GM18511 (cell line): ENCODE measurements at regions not wholly inside any gene's neighbourhood (a gene's known extent, or its start where the extent isn't known, plus 50 kb on each side); places are given as distances from the start of the nearest gene placed in this dataset.

Source experiments
- ATAC-seq: cut with Tn5 transposase; IDR thresholded peaks from one replicate; pipeline ENCODE4 v1.9.1; 2021; ENCODE audit warnings: mild to moderate bottlenecking, moderate library complexity; ENCODE audit not compliant: unreplicated experiment

- no peak for ATAC-seq
Observed at GRCh38 chr1:239538239-239538988, 152.0 kb downstream of the CHRM3 start.

GRCh38 chr1:239539051-239539450, 152.7 kb downstream of the CHRM3 start:
- ATAC-seq: no peak

- no peak for ATAC-seq
Observed at GRCh38 chr1:239539812-239540211, 153.4 kb downstream of the CHRM3 start.

- no peak for ATAC-seq
Observed at GRCh38 chr1:239543873-239544272, 157.5 kb downstream of the CHRM3 start.

- ATAC-seq: no peak
Observed at GRCh38 chr1:239545466-239545865, 159.1 kb downstream of the CHRM3 start.

GRCh38 chr1:239547987-239548386, 161.6 kb downstream of the CHRM3 start:
- ATAC-seq: no peak

GRCh38 chr1:239550178-239550577, 163.8 kb downstream of the CHRM3 start:
- no peak for ATAC-seq

- no peak for ATAC-seq
Observed at GRCh38 chr1:239555350-239555749, 169.0 kb downstream of the CHRM3 start.

GRCh38 chr1:239558559-239558958, 172.2 kb downstream of the CHRM3 start:
- ATAC-seq: no peak

GRCh38 chr1:239558991-239559390, 172.6 kb downstream of the CHRM3 start:
- no peak for ATAC-seq

- no peak for ATAC-seq
Observed at GRCh38 chr1:239560921-239561320, 174.6 kb downstream of the CHRM3 start.

- no peak for ATAC-seq
Observed at GRCh38 chr1:239562095-239562494, 175.7 kb downstream of the CHRM3 start.

GRCh38 chr1:239563681-239564080, 177.3 kb downstream of the CHRM3 start:
- no peak for ATAC-seq

- no peak for ATAC-seq
Observed at GRCh38 chr1:239566074-239566473, 179.7 kb downstream of the CHRM3 start.

- no peak for ATAC-seq
Observed at GRCh38 chr1:239570878-239571277, 184.5 kb downstream of the CHRM3 start.

GRCh38 chr1:239572183-239572582, 185.8 kb downstream of the CHRM3 start:
- no peak for ATAC-seq

GRCh38 chr1:239574112-239574511, 187.7 kb downstream of the CHRM3 start:
- no peak for ATAC-seq

GRCh38 chr1:239575113-239575512, 188.7 kb downstream of the CHRM3 start:
- ATAC-seq: no peak

GRCh38 chr1:239583536-239583935, 197.2 kb downstream of the CHRM3 start:
- ATAC-seq: no peak

- no peak for ATAC-seq
Observed at GRCh38 chr1:239586128-239586527, 199.8 kb downstream of the CHRM3 start.

GRCh38 chr1:239587066-239587465, 200.7 kb downstream of the CHRM3 start:
- no peak for ATAC-seq

GRCh38 chr1:239587574-239588369, 201.4 kb downstream of the CHRM3 start:
- ATAC-seq: no peak
